HG03045 (cell line): ENCODE measurements at regions not wholly inside any gene's neighbourhood (a gene's known extent, or its start where the extent isn't known, plus 50 kb on each side); places are given as distances from the start of the nearest gene placed in this dataset.
"Not testable (repeated sequence)": the region's sequence is repeated elsewhere in the genome, so short reads cannot be mapped to it uniquely, and the experiment has no call there.

Source experiments
- ATAC-seq: cut with Tn5 transposase; IDR thresholded peaks from one replicate; pipeline ENCODE4 v1.9.1; 2021; ENCODE audit warnings: mild to moderate bottlenecking, moderate library complexity; ENCODE audit not compliant: unreplicated experiment

DNA sequence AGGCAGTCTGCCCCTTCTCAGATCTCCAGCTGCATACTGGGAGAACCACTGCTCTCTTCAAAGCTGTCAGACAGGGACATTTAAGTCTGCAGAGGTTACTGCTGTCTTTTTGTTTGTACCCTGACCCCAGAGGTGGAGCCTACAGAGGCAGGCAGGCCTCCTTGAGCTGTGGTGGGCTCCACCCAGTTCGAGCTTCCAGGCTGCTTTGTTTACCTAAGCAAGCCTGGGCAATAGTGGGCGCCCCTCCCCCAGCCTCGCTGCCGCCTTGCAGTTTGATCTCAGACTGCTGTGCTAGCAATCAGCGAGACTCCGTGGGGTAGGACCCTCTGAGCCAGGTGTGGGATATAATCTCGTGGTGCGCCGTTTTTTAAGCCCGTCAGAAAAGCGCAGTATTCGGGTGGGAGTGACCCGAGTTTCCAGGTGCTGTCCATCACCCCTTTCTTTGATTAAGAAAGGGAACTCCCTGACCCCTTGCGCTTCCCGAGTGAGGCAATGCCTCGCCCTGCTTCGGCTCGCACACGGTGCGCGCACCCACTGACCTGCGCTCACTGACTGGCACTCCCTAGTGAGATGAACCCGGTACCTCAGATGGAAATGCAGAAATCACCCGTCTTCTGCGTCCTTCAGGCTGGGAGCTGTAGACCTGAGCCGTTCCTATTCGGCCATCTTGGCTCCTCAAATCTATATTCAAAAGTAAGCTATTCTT, 224.4 kb downstream of the ZNF326 start:
- ATAC-seq = not testable (repeated sequence)

DNA sequence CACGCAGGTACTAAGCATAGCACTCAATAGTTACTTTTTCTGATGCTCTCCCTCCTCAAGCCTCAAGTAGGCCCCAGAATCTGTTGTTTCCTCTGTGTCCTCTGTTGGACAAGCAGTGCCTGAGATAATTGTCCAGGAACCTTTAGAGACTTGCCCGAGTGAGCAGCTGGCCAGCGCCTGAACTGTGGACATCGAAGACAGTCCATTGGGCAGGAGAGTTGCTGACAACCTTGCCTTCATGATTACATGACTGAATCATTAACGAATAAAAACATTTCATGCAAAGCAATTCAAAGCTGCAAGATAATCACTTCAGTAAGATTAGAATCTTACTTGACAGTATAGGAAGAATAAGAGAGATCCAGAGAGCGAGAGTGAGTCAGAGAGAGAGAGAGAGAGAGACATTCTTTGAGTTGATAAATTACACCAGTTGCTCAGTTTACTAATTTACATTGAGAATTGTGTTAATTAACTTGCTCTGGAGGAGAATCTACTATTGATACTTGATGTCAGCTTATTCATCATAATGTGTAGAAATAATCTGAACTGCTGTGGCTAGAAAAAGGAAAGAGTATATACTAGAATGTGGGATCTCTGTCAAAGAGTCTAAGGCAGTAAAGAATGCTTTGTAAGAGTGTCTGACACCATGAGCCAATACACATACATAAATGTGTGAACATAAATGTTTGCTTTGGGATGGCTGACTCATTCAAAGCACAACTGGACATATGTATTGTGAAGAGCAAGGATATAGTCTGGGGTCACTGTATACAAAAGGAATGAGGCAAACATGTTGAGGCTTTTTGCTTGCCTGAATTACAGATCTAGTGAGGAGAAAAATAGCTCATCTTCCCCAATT, 216.0 kb downstream of the ZNF326 start:
- ATAC-seq = no peak

- ATAC-seq = no peak
Observed at GRCh38 chr1:90208949-90209348, 214.0 kb downstream of the ZNF326 start.

- no peak for ATAC-seq
Observed at GRCh38 chr1:90206260-90206659, 211.3 kb downstream of the ZNF326 start.

GRCh38 chr1:90204780-90205179, 209.9 kb downstream of the ZNF326 start:
- ATAC-seq = no peak

- ATAC-seq = no peak
Observed at GRCh38 chr1:90204023-90204590, 209.2 kb downstream of the ZNF326 start.

- no peak for ATAC-seq
Observed at GRCh38 chr1:90201467-90202358, 206.8 kb downstream of the ZNF326 start.

DNA sequence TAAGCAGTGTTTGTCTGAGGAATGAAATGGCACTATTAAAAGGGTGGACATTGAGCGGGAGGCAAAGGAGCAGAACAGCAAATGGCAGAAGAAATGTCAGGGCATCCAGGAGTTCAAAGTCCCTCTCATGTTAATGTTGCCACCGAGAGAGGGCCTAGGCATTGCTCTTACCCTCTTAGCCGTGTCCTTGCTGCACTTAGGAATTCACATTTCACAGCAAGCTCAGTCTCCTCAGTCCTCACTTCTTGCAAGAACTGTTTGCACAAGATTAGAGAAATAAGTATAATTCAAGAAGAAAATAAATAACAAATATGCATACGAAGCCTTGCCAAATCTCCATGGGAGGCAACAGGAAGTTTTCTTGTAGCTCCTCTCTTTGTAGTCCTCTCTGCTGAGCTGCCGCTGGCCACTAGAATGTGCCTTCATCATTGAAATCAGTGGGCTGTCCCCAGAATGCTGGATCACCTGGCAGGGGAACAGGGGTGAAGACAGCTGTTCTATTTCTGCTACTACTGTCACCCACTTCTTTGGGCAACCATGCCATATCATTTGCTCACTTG, 205.8 kb downstream of the ZNF326 start:
- ATAC-seq = no peak

DNA sequence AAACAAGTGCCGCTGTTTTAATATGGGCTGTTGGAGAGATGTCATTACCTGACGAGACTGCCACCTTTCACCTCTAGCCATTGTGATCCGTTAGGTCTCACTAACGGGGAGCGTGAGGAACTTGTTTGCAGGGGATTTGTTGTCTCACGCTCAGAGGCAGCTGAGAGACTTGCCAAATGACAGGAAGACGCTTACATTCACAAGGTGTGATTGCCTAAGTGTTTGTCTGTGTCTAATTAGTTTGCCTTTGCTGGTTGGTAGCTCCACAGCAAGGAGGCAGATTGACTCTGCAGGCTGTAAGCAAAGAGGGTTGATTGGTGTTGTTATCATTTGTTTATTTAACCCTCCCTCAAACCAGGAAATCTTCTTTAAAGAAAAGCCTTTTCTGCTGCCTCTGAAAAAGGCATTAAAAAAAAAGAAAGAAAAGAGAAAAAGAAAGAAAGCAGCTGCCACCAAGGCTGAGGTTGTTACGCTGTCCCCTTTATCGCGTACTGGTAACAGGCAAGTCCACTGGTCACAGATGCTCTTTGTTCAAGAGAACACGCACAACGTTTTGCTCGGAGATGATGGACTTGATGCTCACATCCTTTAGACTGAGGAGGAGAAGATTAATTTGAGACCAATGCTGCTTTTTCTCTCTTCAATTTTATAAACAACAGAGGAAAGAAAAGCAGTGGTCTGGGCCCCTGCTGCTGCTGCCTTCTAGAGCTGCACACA, 203.9 kb downstream of the ZNF326 start:
- no peak for ATAC-seq

- no peak for ATAC-seq
Observed at GRCh38 chr1:90193116-90193515, 198.2 kb downstream of the ZNF326 start.

DNA sequence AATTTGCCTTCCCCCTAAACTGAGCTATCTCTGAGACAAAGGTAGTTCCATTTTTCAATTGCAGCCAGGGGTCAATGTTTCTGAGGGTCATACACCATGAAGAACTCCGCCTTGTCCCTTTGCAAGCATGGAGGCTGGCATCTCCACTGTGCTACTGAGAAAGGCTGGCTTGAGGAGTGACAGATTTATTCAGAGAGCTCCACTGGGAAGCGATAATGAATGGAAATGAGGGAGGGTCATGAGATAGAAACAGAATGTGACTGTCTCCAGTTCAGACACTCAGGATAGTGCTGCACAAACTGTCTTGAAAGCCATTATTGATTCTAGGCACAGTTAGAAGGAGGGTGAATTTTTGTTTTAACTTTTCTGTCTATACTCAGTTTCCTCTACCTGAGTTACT, 197.5 kb downstream of the ZNF326 start:
- no peak for ATAC-seq

GRCh38 chr1:90190523-90190922, 195.6 kb downstream of the ZNF326 start:
- ATAC-seq = no peak

DNA sequence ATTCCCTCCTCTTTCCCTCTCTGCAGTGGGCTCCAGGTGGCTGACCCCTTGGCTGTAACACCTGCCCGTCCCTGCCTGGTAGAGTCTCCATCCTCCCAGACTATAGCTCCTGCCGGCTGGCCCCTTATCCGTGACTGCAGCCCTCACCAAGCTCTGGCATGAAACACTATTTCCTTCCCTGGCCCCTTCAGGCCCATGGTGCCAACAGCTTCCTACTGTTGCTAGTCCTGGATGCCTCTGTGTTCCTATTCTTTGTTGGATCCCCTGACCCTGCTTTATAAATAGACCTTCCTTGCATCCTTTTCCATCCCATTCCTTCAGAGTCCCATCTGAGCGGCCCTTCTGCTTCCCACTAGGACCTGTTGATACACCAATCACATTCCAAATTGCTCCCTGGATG, 195.0 kb downstream of the ZNF326 start:
- ATAC-seq = no peak

GRCh38 chr1:90187323-90187585, 192.3 kb downstream of the ZNF326 start:
- ATAC-seq = no peak

DNA sequence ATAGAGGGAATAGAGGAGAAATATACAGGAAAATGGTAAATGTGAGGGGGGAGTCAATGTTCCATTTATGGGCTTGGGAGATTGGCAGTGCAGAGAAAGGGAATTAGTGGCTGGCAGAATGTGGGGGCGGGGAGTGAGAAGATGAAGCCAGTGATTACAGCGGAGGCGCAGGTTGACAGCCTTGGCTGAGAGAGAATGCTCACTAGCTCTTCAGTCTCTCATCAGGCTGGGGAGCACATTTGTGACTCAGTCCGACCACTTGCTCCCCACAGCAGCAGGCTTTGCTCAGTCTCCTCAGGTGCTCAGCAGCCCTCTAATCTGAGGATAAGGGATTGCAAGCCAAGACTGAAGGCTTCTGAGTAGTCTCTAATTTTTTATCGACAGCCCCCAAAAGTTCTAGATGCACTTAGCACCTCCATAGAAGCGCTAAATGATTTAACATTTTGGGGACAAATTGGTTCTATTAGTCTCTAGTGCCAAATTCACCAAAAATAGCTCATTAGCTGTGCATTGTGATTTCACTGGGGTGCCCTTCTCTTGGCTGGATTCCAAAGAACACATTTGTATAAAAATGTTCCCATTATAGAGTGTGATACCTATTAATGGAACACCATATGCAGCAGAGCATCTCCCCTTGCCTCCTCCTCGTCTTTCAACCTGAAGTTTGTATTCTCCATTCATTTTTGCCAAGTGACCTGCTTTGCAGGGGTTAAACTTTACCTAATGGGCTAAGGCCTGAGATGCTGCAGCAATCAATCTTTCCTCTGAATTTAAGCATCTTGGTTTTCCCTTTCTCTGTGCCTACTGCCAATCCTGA, 191.8 kb downstream of the ZNF326 start:
- ATAC-seq = no peak

- no peak for ATAC-seq
Observed at GRCh38 chr1:90176530-90176929, 181.6 kb downstream of the ZNF326 start.

DNA sequence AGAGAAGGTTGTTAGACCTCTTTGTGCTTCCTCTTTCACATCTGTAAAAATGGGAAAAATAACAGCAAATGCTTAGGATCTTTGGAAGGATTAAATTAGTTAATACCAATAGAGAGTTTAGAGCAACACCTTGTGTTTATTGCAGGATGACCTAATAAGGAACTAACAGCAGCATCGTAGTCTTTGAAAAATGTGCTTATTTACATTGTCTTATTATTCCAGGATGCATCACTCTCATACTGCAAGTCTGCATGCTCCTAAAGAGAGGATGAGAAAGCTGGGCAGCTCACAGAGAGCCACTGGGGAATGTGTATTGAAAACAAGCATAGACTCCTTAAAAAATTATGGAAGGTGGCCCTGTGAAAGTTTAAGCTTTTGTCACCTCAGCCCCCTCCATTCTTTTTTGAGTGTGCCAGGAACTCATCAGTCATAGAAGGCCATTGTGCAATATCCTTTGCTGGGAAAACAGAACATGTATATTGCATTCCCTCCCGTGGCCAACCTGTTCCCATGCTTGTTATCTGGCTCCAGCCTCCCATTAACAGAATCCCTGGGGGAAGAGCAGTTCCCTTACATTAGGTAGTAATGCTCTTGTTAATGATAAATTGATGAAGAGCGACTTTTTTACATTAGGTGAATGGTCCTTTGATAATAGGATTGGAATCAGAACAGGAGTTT, 180.7 kb downstream of the ZNF326 start:
- no peak for ATAC-seq

- no peak for ATAC-seq
Observed at GRCh38 chr1:90174246-90174645, 179.3 kb downstream of the ZNF326 start.

DNA sequence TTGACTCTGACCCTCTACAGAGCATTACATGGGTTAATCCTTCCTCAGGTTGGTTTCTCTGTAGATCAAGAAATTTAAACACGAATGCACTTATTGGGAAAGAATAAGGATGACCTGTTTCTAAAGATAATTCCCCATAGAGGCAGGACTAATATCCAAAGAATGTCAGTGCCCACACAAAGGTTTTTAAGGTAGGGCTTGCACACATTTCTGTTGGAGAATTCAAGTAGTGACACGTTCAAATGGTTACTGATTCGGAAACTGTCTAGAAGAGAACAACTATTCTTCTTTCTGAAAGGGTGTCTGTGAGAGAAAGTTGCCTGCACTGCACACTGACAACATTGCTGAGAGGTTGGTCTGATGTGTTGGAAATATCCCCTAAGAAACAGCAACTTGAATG, 167.3 kb downstream of the ZNF326 start:
- ATAC-seq = no peak
